CD14-positive monocyte (primary cell): ENCODE measurements at regions not wholly inside any gene's neighbourhood (a gene's known extent, or its start where the extent isn't known, plus 50 kb on each side); places are given as distances from the start of the nearest gene placed in this dataset.

Experiments used
- DNase-seq, 3 donors: peaks; one replicate each; pipeline ENCODE4 v3.0.0-alpha.2; 2011 to 2022
- H2AFZ ChIP-seq: 2 replicates; pipeline ENCODE4 v1.6.0; 2012; ENCODE audit warnings: mild to moderate bottlenecking, low read depth, low read length, inconsistent platforms; ENCODE audit not compliant: insufficient read depth, poor library complexity, severe bottlenecking
- H3K27ac ChIP-seq, 2 donors: 1 replicate in 1 of 2; 2 replicates in 1 of 2; pipeline ENCODE4 v1.5.1; 2012 to 2013; ENCODE audit warnings: low read length in 2 of 2, control low read depth in 1 of 2, inconsistent platforms in 1 of 2, low read depth in 1 of 2, mild to moderate bottlenecking in 1 of 2
- H3K27me3 ChIP-seq, 2 donors: one replicate each; pipeline versions ENCODE4 v1.6.0 to v1.6.1; 2011 to 2013; ENCODE audit warnings: low read length in 2 of 2; ENCODE audit not compliant: control insufficient read depth in 2 of 2, insufficient read depth in 2 of 2
- H3K36me3 ChIP-seq, 2 donors: replicated peaks in 1 of 2; 1 replicate in 1 of 2; 2 replicates in 1 of 2; pipeline versions ENCODE4 v1.5.1 to v1.6.1; 2012 to 2013; ENCODE audit warnings: low read length in 2 of 2, control low read depth in 1 of 2, inconsistent platforms in 1 of 2, mild to moderate bottlenecking in 1 of 2; ENCODE audit not compliant: insufficient read depth in 2 of 2, control insufficient read depth in 1 of 2
- H3K4me1 ChIP-seq, 2 donors: 1 replicate in 1 of 2; 2 replicates in 1 of 2; pipeline versions ENCODE4 v1.5.1 to v1.6.1; 2012 to 2013; ENCODE audit warnings: low read length in 2 of 2, control low read depth in 1 of 2, inconsistent platforms in 1 of 2, mild to moderate bottlenecking in 1 of 2, moderate library complexity in 1 of 2; ENCODE audit not compliant: insufficient read depth in 2 of 2, control insufficient read depth in 1 of 2
- H3K4me2 ChIP-seq: replicated peaks from 2 replicates; pipeline ENCODE3; 2012; ENCODE audit warnings: low read length, moderate library complexity, mild to moderate bottlenecking; ENCODE audit not compliant: poor library complexity, severe bottlenecking; ENCODE audit errors: extremely low read depth
- H3K4me3 ChIP-seq, 3 experiments: fragments of 200-600 bp in 1 of 3; sonication (generic) in 1 of 3; replicated peaks in 1 of 3; 1 replicate in 2 of 3; 2 replicates in 1 of 3; pipeline ENCODE4 v1.5.1; 2011 to 2013; ENCODE audit warnings: low read length in 3 of 3, mild to moderate bottlenecking in 3 of 3, control low read depth in 2 of 3, low read depth in 2 of 3, inconsistent platforms in 1 of 3, moderate library complexity in 1 of 3
- H3K79me2 ChIP-seq: 2 replicates; pipeline ENCODE4 v1.6.0; 2012; ENCODE audit warnings: mild to moderate bottlenecking, control low read depth, inconsistent platforms, low read length, moderate library complexity; ENCODE audit not compliant: insufficient read depth
- H3K9ac ChIP-seq: 2 replicates; pipeline ENCODE4 v1.6.0; 2017; ENCODE audit warnings: low read length, mild to moderate bottlenecking; ENCODE audit not compliant: insufficient read depth, poor library complexity, severe bottlenecking
- H3K9me3 ChIP-seq, 2 donors: replicated peaks in 1 of 2; 1 replicate in 1 of 2; 2 replicates in 1 of 2; pipeline versions ENCODE4 v1.5.1 to v1.6.1; 2012 to 2013; ENCODE audit warnings: low read length in 2 of 2, control low read depth in 1 of 2; ENCODE audit not compliant: control insufficient read depth in 1 of 2, insufficient read depth in 1 of 2
- H4K20me1 ChIP-seq: 2 replicates; pipeline ENCODE4 v1.6.0; 2012; ENCODE audit warnings: mild to moderate bottlenecking, low read length, control low read depth, moderate library complexity; ENCODE audit not compliant: insufficient read depth
- H3K27ac Mint-ChIP-seq, 7 donors: one replicate each; pipeline ENCODE4 v1.8.0; 2020; ENCODE audit warnings: mild to moderate bottlenecking in 7 of 7, mixed read lengths in 7 of 7, moderate library complexity in 6 of 7, inconsistent platforms in 2 of 7
- H3K27me3 Mint-ChIP-seq, 3 donors: one replicate each; pipeline ENCODE4 v1.8.0; 2021 to 2022; ENCODE audit warnings: low read depth in 3 of 3, mild to moderate bottlenecking in 3 of 3, mixed read lengths in 3 of 3, moderate library complexity in 3 of 3, inconsistent platforms in 1 of 3
- H3K36me3 Mint-ChIP-seq, 2 donors: one replicate each; pipeline ENCODE4 v1.8.0; 2020; ENCODE audit warnings: mixed read lengths in 2 of 2, inconsistent platforms in 1 of 2, mild to moderate bottlenecking in 1 of 2
- H3K4me1 Mint-ChIP-seq: one replicate; pipeline ENCODE4 v1.8.0; 2020; ENCODE audit warnings: mild to moderate bottlenecking, mixed read lengths
- H3K4me3 Mint-ChIP-seq, 2 donors: one replicate each; pipeline ENCODE4 v1.8.0; 2020; ENCODE audit warnings: mild to moderate bottlenecking in 2 of 2, mixed read lengths in 2 of 2, moderate library complexity in 1 of 2
- H3K9me3 Mint-ChIP-seq, 7 donors: one replicate each; pipeline ENCODE4 v1.8.0; 2020 to 2022; ENCODE audit warnings: mixed read lengths in 7 of 7, mild to moderate bottlenecking in 6 of 7, moderate library complexity in 6 of 7, inconsistent platforms in 2 of 7
- CTCF ChIP-seq: fragments of 200-600 bp; IDR thresholded peaks from one replicate; pipeline ENCODE4 v1.8.0; 2022; ENCODE audit warnings: antibody characterized with exemption, mild to moderate bottlenecking
- WGBS: methylation state at CpG from one replicate; pipeline ENCODE4 v1.1.5; 2013; ENCODE audit warnings: missing lambda C conversion rate; ENCODE audit not compliant: insufficient coverage; 5-methylcytosine and 5-hydroxymethylcytosine counted together
- intact Hi-C, 2 donors: fragments of 100-400 bp; cut with micrococcal nuclease; formaldehyde crosslinking; loops; one replicate each; pipeline versions ENCODE4 v1.15.0 to v1.15.1; 2023

- no peak overlapping the region for H2AFZ ChIP-seq
- H3K36me3 Mint-ChIP-seq = no peaks in the 10 kb centered on the region
- H3K4me2 ChIP-seq = no peak overlapping the region
- peaks cover 0 to 1% (median 0%) of the 10 kb centered on the region in 3 donors for H3K27me3 Mint-ChIP-seq
- no peak overlapping the region for H3K4me3 Mint-ChIP-seq
- no peak overlapping the region for H3K27ac ChIP-seq
- H3K9me3 Mint-ChIP-seq = peaks cover 4 to 10% (median 8%) of the 10 kb centered on the region in 7 donors
- no peak for TF ChIP-seq CTCF
- intact Hi-C loops = no loop called here
- H3K27me3 ChIP-seq = no peaks in the 10 kb centered on the region
- H3K4me1 Mint-ChIP-seq = peaks cover 3% of the 10 kb centered on the region
- no CpG with 5 or more reads among the region's 1 CpG for WGBS
- H3K9ac ChIP-seq = no peak overlapping the region
- no peaks in the 10 kb centered on the region for H3K36me3 ChIP-seq
- H3K9me3 ChIP-seq = no peaks in the 10 kb centered on the region
- H3K4me1 ChIP-seq = no peaks in the 10 kb centered on the region
- H3K27ac Mint-ChIP-seq = no peak overlapping the region
- no peak overlapping the region for H3K4me3 ChIP-seq
- no peaks in the 10 kb centered on the region for H3K79me2 ChIP-seq
- no peak for DNase-seq
- H4K20me1 ChIP-seq = no peaks in the 10 kb centered on the region
Measured at GRCh38 chr10:46170789-46171188, 116.0 kb upstream of the ANTXRL start.

- H3K4me2 ChIP-seq = no peak overlapping the region
- H3K79me2 ChIP-seq = no peaks in the 10 kb centered on the region
- intact Hi-C loops = no loop called here
- H3K9me3 ChIP-seq = no peaks in the 10 kb centered on the region
- H4K20me1 ChIP-seq = no peaks in the 10 kb centered on the region
- Mint-ChIP-seq H3K9me3 (peaks cover 4 to 10% (median 8%) of the 10 kb centered on the region in 7 donors), H3K4me3 (no peak overlapping the region), H3K27ac (no peak overlapping the region), H3K4me1 (peaks cover 3% of the 10 kb centered on the region), H3K27me3 (peaks cover 0 to 1% (median 0%) of the 10 kb centered on the region in 3 donors), H3K36me3 (no peaks in the 10 kb centered on the region)
- TF ChIP-seq CTCF = no peak
- no peak for DNase-seq
- no peak overlapping the region for H2AFZ ChIP-seq
- H3K4me3 ChIP-seq = no peak overlapping the region
- no peak overlapping the region for H3K9ac ChIP-seq
- no peaks in the 10 kb centered on the region for H3K27me3 ChIP-seq
- WGBS = no CpG with 5 or more reads among the region's 3 CpGs
- H3K36me3 ChIP-seq = no peaks in the 10 kb centered on the region
- no peaks in the 10 kb centered on the region for H3K4me1 ChIP-seq
- H3K27ac ChIP-seq = no peak overlapping the region
Measured at GRCh38 chr10:46171661-46172060, 115.1 kb upstream of the ANTXRL start.
